ENCODE measurements at regions not wholly inside any gene's neighbourhood (a gene's known extent, or its start where the extent isn't known, plus 50 kb on each side); places are given as distances from the start of the nearest gene placed in this dataset.

DNA sequence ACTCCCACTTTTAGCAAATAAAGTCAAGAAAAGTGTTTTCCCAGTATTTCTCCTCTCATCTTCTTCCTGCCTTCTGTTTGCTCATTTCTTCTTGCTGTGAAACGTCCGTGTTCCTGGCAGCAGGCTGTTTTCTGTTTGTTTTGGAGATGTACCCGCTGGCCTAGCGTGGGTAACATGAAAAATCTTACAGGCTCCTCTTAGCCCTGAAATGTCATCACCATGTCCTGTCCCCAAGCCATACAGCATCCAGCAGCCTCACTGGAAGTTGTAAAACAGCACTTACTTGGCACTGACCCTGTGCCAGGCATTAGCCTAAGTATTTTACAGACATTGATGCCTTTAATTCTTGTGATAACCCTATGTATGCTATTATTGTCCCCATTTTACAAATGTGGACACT, 371.1 kb downstream of the FOXA2 start:
- TF ChIP-seq, protein P1, sequence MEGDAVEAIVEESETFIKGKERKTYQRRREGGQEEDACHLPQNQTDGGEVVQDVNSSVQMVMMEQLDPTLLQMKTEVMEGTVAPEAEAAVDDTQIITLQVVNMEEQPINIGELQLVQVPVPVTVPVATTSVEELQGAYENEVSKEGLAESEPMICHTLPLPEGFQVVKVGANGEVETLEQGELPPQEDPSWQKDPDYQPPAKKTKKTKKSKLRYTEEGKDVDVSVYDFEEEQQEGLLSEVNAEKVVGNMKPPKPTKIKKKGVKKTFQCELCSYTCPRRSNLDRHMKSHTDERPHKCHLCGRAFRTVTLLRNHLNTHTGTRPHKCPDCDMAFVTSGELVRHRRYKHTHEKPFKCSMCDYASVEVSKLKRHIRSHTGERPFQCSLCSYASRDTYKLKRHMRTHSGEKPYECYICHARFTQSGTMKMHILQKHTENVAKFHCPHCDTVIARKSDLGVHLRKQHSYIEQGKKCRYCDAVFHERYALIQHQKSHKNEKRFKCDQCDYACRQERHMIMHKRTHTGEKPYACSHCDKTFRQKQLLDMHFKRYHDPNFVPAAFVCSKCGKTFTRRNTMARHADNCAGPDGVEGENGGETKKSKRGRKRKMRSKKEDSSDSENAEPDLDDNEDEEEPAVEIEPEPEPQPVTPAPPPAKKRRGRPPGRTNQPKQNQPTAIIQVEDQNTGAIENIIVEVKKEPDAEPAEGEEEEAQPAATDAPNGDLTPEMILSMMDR (optimal IDR thresholded peaks at IDR 0.05 in 1 of 3, IDR thresholded peaks at IDR 0.05 in 1 of 3, conservative IDR thresholded peaks at IDR 0.05 in 1 of 3; ENCODE audit: extremely low read depth in 1 of 3, insufficient read depth in 2 of 3, low read length in 3 of 3) = no peak
- no peak for TF ChIP-seq EZH2 (IDR thresholded peaks at IDR 0.05; ENCODE audit: low read length)
